ENCODE measurements at regions not wholly inside any gene's neighbourhood (a gene's known extent, or its start where the extent isn't known, plus 50 kb on each side); places are given as distances from the start of the nearest gene placed in this dataset.
"Not testable (repeated sequence)": the region's sequence is repeated elsewhere in the genome, so short reads cannot be mapped to it uniquely, and the experiment has no call there.

DNA sequence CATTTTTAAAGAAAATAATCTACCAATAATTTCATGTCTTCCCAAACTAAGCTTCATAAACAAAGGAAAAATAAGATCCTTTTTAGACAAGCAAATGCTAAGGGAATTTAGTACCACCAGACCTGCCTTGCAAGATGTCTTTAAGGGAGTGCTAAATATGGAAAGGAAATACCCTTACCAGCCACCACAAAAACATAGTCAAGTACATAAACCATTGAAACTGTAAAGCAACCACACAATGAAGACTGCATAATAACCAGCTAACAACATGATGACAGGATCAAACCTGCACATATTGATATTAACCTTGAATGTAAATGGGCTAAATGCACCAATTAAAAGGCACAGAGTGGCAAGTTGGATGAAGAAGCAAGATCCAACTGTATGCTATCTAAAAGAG lies 586.5 kb upstream of the NRG3 start:
- DNase-seq: no peak

DNA sequence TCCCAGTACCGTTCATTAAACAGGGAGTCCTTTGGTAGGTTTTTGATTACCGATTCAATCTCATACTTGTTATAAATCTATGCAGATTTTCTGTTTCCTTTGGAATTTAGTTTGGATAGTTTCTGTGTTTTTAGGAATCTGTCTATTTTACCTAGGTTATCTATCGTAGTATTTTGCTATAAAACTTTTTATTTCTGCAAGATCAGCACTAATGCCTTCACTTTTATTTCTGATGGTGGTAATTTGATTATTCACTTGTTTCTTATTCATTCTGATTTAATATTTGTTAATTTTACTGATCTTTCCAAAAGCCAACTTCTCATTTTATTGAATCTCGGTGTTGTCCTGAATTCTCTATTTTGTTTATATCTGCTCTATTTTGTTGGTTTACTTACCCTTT lies 577.7 kb upstream of the NRG3 start:
- no peak for DNase-seq

DNA sequence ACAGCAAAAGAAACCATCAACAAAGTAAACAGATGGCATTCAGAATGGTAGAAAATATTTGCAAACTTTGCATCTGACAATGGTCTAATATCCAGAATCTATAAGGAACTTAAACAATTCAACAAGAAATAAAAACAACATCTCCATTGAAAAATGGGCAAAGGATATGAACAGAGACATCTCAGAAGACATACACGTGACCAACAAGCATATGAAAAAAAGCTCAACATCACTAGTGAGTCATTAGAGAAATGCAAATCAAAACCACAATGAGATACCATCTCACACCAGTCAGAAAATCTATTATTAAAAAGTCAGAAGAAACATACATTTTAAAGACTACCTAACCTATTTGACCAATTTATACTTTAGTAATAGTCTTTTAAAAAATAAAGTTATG lies 571.3 kb upstream of the NRG3 start:
- no peak for DNase-seq

DNA sequence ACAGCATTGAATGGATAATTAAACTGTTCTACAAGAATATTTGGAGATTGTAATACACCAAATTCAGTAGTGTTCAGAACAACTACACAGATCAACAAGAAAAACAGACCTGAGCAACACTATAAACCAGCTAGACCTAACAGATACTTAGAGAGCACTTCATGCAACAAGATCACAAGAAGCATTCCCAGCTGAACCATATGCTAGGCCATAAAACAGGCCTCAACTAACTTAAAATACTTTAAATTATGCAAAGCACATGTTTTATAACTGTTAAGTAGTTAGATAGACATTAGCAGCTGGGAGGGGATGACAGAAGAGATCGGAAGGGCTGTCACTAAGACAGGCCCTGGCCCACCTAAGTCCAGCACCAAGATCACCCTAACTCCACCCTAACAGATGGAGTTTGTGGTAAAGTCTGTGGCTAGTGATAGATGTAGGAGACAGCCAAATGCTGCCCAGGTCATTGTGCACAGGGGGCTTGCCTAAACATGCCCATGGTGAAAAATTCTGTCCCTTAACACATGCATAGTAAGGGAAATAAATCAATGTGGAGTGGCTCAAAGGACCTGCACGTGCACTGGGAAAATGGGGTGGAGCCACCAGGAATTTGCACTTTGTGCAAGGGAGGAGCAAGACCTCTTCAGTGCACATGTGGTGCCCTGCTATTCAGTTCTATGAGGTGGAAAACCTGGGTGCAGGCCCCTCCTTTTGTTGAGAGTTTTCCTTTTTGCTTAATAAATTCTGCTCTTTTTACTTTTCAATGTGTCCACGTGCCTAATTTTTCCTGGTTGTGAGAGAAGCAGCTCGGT lies 567.8 kb upstream of the NRG3 start:
- no peak for DNase-seq

DNA sequence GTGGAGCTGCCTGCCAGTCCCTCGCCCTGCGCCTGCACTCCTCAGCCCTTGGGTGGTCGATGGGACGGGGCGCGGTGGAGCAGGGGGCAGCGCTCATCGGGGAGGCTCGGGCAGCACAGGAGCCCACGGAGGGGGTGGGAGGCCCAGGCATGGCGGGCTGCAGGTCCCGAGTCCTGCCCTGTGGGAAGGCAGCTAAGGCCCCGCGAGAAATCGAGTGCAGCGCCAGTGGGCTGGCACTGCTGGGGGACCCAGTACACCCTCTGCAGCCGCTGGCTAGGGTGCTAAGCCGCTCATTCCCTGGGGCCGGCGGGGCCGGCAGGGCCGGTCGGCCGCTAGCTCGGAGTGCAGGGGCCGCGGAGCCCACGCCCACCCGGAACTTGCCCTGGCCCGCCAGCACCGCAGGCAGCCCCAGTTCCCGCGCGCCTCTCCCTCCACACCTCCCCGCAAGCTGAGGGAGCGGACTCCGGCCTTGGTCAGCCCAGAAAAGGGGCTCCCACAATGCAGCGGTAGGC lies 565.9 kb upstream of the NRG3 start:
- DNase-seq: no peak

DNA sequence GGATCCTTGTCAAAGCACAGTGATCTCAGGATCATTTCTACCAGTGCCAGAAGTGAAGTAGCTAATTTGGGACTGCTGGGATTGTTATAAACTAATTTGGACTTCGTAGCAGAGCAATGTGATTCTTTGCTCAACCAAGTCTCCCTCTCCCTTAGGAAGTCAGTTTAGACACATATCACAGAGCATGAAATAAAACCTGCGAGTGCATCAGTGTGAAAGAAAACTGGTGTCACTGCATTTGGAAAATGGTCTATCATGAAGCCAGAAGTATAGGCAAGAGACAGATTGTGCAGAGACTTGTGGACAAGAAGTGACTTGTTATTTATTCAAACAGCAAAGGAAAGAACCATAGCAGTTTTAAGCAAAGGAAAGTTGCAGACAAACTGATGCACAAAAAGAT lies 560.5 kb upstream of the NRG3 start:
- no peak for DNase-seq

DNA sequence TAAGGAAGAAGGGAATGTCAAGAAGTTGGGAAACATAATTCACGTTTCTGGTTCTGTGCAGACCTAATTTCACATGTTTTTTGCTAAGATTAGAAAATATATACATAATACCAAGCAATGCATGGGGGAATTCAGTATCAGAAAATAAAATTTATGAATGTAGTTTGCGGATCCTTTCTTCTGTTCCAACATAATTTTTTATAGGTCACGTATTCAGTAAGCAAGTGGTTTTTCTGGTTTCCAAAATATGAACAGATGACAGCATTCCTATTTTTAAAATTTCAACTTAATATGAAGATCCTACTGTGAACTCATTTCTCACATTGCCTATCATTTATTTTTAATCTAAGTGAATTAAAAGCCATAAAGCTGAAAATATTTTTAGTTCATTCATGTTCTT lies 560.0 kb upstream of the NRG3 start:
- DNase-seq: no peak

DNA sequence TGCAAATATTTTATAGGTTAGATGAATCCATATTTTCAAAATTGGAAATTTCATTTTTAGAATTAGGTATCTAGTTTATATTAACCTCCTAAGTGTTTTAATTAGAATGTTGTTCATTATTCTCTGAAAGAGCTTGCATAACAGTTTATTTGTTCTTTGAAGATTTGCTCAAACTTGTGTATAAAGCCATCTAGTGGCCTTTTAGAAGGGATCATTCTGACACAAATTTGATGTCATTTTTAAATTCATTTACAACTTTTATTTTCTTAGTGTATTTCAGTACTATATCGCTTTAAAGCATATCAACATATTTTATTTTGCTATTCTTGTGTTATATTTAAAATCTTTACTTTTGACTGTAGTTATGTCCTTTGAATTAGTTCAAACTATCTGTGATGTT lies 527.0 kb upstream of the NRG3 start:
- DNase-seq: no peak

DNA sequence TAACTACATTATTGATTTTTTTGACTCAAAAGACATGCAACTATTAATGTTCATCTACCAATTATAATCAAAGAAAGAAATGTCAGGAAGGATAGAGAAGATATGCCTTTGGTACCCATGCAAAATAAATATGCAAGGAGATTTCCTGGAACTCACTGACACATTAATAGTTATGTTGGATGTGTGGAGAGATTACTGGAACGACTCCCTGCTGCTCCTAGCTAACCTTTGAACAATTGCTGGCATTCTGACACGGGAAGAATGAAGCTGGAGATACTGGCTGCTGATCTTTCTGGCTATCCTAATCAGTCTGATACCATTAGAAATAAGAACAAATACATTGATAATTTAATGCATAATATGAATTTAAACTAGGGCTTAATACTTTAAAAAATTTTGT lies 507.9 kb upstream of the NRG3 start:
- no peak for DNase-seq

DNA sequence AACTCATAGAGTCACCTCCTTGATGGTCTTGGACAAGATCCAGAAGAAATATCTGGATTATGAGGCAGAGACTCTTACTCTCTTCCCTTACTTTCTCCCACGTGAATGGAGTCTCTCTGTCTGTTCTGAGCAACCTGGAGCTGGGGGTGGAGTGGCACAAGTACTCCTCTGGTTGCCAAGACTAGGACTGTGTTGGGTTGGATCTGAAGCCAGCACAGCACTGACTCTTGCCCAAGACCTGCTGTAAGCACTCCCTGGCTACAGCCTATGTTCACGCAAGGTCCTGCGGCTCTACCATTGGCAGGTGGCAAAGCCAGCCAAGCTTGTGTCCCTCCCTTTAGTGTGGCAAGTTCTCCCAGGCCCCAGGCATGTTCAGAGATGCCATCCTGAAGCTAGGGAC lies 488.2 kb upstream of the NRG3 start:
- DNase-seq: no peak

DNA sequence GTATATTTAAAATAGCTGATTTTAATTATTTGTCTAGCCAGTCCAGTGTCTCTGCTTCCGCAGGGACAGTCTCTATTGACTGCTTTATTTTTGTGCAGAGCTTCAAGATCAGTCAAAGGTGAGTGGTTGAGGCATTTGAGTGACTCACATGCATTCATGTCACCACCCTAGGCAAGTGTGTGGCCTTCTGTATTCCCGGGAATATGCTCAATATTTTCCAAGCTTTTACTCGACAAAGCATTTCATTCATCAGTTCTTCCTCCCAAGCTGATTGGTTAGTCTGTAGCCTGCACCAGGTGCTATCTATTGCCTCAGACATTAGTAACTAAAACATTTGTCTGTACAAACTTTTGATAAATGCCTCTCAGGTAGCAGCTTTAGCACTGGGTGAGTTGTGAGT lies 471.5 kb upstream of the NRG3 start:
- DNase-seq: no peak

DNA sequence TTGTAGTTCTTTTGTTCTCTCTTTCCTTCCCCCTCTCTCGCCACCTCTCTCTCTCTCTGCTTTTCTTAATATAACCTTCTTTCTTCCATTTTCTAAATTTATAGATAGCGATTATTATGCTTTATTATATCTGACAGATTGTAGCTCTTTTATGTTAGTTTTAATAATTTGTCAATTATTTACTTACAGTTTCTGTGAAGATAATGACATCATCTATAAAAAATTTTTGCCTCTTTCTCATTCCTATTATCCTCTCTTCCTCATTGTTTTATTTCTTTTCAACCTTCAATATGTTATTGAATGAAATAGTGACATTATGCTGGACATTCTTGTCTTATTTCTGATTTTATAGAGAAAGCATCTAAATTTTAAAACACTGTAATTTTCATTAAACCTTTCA lies 469.6 kb upstream of the NRG3 start:
- no peak for DNase-seq

DNA sequence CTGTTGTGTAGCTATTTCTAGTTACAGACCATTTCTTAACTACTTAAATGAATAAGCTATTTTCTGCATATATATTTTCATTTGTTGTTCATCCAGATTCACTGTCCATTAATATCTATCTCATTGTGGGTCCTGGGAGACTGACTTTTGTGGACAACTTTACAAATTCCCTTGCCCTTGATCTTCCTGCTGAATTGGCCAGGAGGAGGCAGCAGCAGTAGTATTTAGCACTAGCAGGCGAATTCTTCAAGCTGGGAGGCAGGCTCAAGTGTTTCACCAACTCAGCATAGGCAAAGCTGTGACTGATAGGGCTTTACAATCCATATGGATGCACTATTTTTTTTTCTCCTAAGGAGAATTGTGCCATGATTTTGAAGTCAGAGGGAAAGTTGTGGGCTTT lies 461.0 kb upstream of the NRG3 start:
- no peak for DNase-seq

DNA sequence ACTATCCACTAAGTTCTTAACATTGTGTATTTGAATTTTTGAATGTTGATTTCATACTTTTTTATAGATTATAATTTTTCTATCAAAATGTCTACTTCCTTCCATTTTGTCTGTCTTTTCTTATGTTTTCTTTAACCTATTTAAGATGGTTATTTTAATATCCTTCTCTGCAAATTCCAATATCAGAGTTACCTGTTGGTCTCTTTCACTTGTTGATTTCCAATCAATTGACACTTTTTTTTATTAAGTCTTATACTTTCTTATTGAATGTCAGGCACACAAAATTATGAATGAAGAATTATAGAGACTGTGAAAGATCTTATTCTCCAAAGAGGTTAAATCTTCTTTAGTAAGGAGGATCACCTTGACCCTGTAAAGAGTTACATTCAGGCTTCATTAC lies 448.3 kb upstream of the NRG3 start:
- DNase-seq: no peak

DNA sequence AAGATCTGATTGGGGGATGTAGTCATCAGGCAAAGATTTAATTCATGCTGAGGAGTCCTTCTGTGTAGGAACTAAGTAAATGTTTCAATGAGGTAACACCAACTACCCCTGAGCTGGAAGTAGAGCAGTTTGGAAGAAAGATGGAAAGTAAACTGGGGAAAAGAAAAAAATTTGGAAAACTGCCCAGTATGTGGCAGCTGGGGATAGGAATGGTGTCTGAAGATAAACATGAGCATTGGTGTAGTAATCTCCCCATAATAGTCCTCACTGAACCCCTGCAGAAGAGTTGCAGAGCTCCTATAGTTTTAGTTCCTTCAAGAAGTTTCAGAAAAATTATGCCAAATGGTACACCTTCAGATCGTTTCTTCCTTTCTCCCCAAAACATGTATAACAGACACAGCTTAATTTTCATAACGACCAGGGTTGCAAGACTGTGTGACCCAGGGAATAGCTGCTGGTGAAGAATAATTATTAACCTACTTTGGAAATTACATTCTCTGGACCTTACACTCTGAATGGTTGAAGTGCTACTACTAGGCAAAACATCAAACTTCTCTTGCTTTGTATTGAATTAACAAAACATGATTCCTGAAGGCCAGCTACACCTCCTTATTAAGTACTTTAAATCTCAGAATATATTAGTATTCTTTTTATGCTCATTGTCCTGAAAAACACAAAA lies 446.4 kb upstream of the NRG3 start:
- DNase-seq: no peak

DNA sequence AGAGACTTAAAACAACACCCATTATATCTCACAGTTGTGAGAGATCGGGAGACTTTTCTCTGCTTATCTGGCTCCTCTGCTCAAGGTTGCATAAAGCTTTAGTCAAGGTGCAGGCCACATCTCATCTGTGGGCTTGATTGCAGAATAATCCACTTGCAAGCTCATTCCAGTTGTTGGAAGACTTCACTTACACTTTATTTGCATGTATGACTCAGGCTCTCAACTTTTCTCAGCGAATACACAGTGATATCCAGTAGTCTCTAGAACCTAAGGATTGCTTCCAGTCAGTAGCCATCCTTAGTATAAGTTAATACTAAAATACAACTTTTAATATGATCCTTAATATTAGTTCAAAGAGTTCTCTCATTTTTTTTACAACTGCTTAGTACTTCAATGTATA lies 435.5 kb upstream of the NRG3 start:
- no peak for DNase-seq

DNA sequence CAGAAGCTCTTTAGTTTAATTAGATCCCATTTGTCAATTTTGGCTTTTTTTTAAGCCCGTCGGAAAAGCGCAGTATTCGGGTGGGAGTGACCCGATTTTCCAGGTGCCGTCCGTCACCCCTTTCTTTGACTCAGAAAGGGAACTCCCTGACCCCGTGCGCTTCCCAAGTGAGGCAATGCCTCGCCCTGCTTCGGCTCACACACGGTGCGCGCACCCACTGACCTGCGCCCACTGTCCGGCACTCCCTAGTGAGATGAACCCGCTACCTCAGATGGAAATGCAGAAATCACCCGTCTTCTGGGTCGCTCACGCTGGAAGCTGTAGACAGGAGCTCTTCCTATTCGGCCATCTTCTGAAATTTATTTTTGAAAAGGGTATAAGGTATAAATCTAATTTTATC lies 433.4 kb upstream of the NRG3 start:
- not testable (repeated sequence) for DNase-seq

DNA sequence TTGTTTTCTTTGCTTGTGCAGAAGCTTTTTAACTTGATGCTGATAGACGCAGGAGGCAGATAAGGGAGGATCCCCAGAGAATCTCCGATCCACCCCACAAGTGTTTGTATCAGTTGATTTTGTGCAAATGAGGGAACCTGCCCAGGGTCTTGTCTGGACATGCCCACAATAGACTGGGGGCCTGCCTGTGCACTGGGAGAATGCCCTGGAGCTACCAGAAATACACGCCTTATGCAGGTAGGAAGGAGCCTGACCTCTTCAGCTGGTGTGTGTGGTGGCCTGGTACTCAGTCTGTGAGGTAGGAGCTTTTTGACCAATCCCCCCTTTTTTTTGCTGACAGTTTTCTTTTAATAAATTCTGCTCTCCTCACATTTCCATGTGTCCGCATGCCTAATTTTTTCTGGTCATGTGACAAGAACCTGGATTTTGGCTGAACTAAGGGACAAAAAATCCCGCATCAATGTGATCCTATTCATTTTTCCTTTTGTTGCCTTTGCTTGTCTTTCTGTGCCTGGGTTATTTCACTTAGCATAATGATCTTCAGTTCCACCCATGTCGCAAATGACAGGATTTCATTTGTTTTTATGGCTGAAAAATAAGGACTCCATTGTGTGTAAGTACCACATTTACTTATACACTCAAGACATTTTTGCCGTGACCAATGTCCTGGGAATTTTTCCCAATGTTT lies 430.6 kb upstream of the NRG3 start:
- no peak for DNase-seq

DNA sequence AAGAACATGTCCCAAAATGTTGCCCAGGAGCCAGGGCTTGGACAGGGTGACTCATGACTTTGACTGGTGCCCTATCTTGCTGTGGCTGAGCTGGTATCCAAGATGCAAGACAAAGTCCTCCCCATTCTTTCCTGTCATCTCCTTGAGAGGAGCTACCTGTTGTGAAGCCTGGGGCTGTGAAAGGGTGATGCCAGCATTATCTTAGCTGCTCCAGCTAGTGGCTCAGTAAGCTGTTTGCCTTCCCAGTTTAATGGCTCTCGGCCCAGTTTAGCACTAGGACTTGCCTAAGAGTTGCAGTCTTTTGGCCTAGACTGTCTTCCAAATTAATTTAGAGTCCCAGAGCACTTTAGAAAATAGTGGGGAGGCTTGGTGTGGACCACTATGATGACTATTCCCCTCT lies 424.3 kb upstream of the NRG3 start:
- DNase-seq: no peak

DNA sequence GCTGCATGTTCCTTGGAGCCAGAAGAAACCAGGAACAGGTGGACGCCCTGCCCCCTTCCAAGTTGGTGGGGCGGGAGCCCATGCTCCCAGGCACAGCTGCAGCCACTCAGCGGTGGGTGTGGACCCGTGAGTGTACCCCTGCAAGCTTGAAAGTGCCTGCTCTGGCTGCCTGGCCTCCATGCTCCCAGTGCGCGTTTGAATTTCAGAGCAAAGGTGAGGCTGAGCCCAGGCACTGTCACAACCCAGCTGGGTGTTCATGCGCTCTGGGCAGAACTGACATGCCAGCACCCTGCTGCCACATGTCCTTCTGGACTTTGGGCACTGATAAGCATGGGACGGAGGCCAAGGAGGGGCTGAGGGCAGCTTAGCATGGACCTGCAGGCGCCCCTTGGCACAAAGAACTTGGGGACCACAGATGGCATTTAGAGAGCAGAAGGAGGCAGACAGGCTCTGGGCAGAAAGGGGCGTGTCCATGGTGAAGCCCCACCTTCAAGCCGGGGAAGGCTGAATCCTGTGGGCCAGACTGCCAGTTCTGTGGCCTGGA lies 402.0 kb upstream of the NRG3 start:
- DNase-seq: no peak

DNA sequence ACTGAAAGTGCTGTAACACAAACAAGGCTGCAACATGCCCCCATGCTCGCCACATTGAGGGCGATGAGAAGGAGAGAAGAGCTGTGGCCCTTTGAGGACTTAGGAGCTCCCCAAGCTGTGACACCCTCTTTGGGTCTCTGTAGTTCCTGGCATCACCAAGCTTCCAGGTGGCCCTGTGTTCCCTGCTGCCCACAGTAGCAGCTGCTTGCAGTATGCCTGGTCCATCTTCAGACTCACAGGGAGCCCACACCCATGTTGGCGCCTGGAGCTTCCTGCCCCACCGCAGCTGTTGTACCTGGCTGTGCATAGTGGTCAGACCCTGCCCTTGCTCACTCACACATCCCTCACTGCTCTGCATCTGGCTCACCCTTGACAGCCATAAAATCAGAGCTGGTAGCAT lies 401.2 kb upstream of the NRG3 start:
- no peak for DNase-seq

DNA sequence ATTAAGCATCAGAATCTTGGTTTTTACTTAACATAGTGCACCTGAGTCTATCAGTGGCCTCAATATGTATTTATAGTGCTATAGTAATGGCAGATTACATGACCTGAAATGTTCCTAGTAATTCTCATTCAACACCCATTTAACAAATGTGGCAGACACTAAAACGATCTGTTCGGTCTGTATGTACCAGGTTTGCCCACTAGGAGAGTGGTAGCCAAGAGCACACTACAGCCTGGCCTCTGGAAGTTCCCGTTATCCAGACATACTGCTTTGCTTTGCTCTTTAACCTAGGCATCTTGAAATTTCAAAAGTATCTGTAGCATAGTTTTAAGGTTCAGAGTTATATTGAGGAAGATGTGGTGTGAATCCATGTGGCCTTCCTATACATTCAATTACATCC lies 395.7 kb upstream of the NRG3 start:
- DNase-seq: no peak

DNA sequence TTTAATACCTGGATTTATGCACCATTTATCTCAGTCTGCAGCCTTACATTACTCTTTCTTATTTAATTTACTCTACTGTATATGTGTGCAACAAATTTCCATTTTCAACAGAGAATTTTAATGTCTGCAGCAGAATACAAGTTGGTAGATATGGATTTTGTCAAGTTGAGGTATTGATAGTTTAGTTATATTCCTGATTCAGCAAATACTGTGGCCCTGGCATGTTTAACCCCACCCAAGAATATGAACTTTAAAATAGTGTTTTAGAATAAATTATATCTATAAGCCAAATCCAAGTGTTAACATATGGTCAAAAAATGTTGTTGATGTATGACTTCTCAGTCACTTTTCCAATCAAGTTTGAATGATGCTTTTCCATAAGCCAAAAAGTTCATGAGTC lies 378.4 kb upstream of the NRG3 start:
- no peak for DNase-seq

DNA sequence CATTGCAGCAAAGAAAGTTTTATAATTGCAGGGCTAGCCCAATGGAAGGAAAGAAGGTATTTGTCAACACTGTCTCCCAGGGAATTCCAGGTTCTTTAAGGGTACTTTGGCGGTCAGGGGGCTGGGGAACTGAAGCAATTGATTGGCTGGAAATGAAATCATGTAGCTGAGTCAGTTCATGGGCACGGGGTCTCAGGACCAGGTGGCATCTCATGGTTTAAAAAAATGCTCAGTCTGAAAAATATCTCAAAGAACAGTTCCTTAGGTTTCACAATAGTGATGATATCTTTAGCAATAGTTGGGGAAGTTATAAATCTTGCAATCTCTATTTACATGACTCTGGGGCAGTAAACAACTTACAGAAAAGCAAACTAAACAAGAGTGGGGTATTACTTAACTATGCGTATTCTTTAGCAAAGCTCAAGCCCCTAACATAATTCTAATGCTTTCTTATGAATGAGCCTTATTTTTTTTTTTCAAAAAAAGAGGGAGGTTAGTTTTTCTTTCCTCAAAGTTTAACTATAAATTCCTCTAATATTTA lies 376.9 kb upstream of the NRG3 start:
- no peak for DNase-seq
